IMR-90 (cell line): ENCODE measurements at regions not wholly inside any gene's neighbourhood (a gene's known extent, or its start where the extent isn't known, plus 50 kb on each side); places are given as distances from the start of the nearest gene placed in this dataset.

Source experiments
- ATAC-seq: fragments of 200-7000 bp; cut with Tn5 transposase; 2 replicates; pipeline ENCODE4 v1.9.1; 2020; ENCODE audit warnings: low read depth, mild to moderate bottlenecking, moderate library complexity
- BruUV-seq: library from RNA; stranded (reverse); fragments of 400-500 nt; replicated peaks from 2 replicates; lab custom pipeline; 2021; lab: Mats Ljungman, UMichigan
- CTCF ChIA-PET: fragments of 300-600 bp; formaldehyde crosslinking; extraction: SDS; loops from one replicate; lab custom pipeline; 2021; ENCODE audit warnings: antibody characterized with exemption; lab: Yijun Ruan, JAX
- POLR2A ChIA-PET: fragments of 300-600 bp; sonication (Branson Sonifier 250); formaldehyde crosslinking; loops from one replicate; lab custom pipeline; 2022; ENCODE audit warnings: antibody characterized with exemption; ENCODE audit not compliant: unreplicated experiment; lab: Charles Lee
- DNase-seq: peaks from one replicate; pipeline ENCODE4 v3.0.0; 2013
- H2AFZ ChIP-seq: replicated peaks from 2 replicates; pipeline ENCODE3; 2013; ENCODE audit warnings: low read length, mild to moderate bottlenecking; ENCODE audit not compliant: poor library complexity
- H2AK5ac ChIP-seq: 2 replicates; pipeline ENCODE4 v1.6.1; 2013; ENCODE audit warnings: low read depth, low read length, inconsistent platforms
- H2AK9ac ChIP-seq: replicated peaks from 2 replicates; pipeline ENCODE3; 2013; ENCODE audit warnings: mild to moderate bottlenecking, low read depth, low read length, moderate library complexity; ENCODE audit not compliant: poor library complexity
- H2BK120ac ChIP-seq: 2 replicates; pipeline ENCODE4 v1.6.1; 2013; ENCODE audit warnings: low read depth, low read length, inconsistent platforms
- H2BK15ac ChIP-seq: 3 replicates; pipeline ENCODE4 v1.6.1; 2013; ENCODE audit warnings: low read depth, low read length, inconsistent platforms
- H2BK20ac ChIP-seq: 2 replicates; pipeline ENCODE4 v1.6.1; 2013; ENCODE audit warnings: low read depth, mild to moderate bottlenecking, inconsistent platforms, low read length, moderate library complexity
- H2BK5ac ChIP-seq: 2 replicates; pipeline ENCODE4 v1.6.1; 2013; ENCODE audit warnings: mild to moderate bottlenecking, low read depth, low read length, inconsistent platforms; ENCODE audit not compliant: poor library complexity, severe bottlenecking
- H3K14ac ChIP-seq: replicated peaks from 2 replicates; pipeline ENCODE4 v1.6.1; 2013; ENCODE audit warnings: low read depth, low read length, inconsistent platforms
- H3K18ac ChIP-seq: 2 replicates; pipeline ENCODE4 v1.6.1; 2013; ENCODE audit warnings: low read depth, low read length, control low read depth
- H3K23ac ChIP-seq: 2 replicates; pipeline ENCODE4 v1.6.1; 2013; ENCODE audit warnings: low read depth, low read length, inconsistent platforms
- H3K27ac ChIP-seq: 2 replicates; pipeline ENCODE4 v1.5.1; 2013; ENCODE audit warnings: mild to moderate bottlenecking, control low read depth, low read length; ENCODE audit not compliant: insufficient read depth
- H3K27me3 ChIP-seq: 2 replicates; pipeline ENCODE4 v1.6.1; 2013; ENCODE audit warnings: low read length; ENCODE audit not compliant: control insufficient read depth, insufficient read depth
- H3K36me3 ChIP-seq: 2 replicates; pipeline ENCODE4 v1.6.1; 2013; ENCODE audit warnings: low read length, mixed read lengths; ENCODE audit not compliant: control insufficient read depth, insufficient read depth
- H3K4ac ChIP-seq: 2 replicates; pipeline ENCODE4 v1.6.1; 2013; ENCODE audit warnings: low read depth, low read length, inconsistent platforms
- H3K4me1 ChIP-seq: 2 replicates; pipeline ENCODE4 v1.6.1; 2013; ENCODE audit warnings: low read length, mixed read lengths; ENCODE audit not compliant: control insufficient read depth, insufficient read depth
- H3K4me2 ChIP-seq: 2 replicates; pipeline ENCODE4 v1.6.1; 2013; ENCODE audit warnings: low read depth, mild to moderate bottlenecking, control low read depth, low read length, moderate library complexity
- H3K4me3 ChIP-seq: 2 replicates; pipeline ENCODE4 v1.5.1; 2013; ENCODE audit warnings: low read depth, mild to moderate bottlenecking, control low read depth, low read length, moderate library complexity; ENCODE audit not compliant: insufficient read depth
- H3K56ac ChIP-seq: 2 replicates; pipeline ENCODE4 v1.6.1; 2013; ENCODE audit warnings: low read length, inconsistent platforms; ENCODE audit not compliant: insufficient read depth; ENCODE audit errors: extremely low read depth
- H3K79me1 ChIP-seq, 2 experiments: 2 replicates each; pipeline ENCODE4 v1.6.1; 2013; ENCODE audit warnings: low read length in 2 of 2, inconsistent platforms in 1 of 2, low read depth in 1 of 2
- H3K9ac ChIP-seq: 2 replicates; pipeline ENCODE4 v1.6.1; 2013; ENCODE audit warnings: low read depth, low read length, control low read depth
- H3K9me1 ChIP-seq: 2 replicates; pipeline ENCODE4 v1.6.1; 2013; ENCODE audit warnings: low read length, inconsistent platforms; ENCODE audit not compliant: insufficient read depth
- H3K9me3 ChIP-seq: 2 replicates; pipeline ENCODE4 v1.6.1; 2013; ENCODE audit warnings: low read length; ENCODE audit not compliant: control insufficient read depth, insufficient read depth
- H4K20me1 ChIP-seq: 2 replicates; pipeline ENCODE4 v1.6.1; 2013; ENCODE audit warnings: low read length, inconsistent platforms; ENCODE audit not compliant: insufficient read depth
- H4K5ac ChIP-seq: 2 replicates; pipeline ENCODE4 v1.6.1; 2013; ENCODE audit warnings: mild to moderate bottlenecking, low read depth, low read length, control low read depth
- H4K8ac ChIP-seq, 2 experiments: 2 replicates each; pipeline ENCODE4 v1.6.1; 2013; ENCODE audit warnings: low read depth in 2 of 2, low read length in 2 of 2, control low read depth in 1 of 2, inconsistent platforms in 1 of 2
- H4K91ac ChIP-seq: 2 replicates; pipeline ENCODE4 v1.6.1; 2013; ENCODE audit warnings: low read depth, low read length, inconsistent platforms; ENCODE audit not compliant: insufficient read depth
- BHLHE40 ChIP-seq: fragments of 150-350 bp; IDR thresholded peaks from 2 replicates; pipeline ENCODE4 v1.6.1; 2016; ENCODE audit warnings: mild to moderate bottlenecking, low read depth, low read length
- CHD1 ChIP-seq: IDR thresholded peaks from 2 replicates; pipeline ENCODE4 v1.6.1; 2012; ENCODE audit warnings: low read depth, low read length, improper control_type of control experiment
- MAZ ChIP-seq: IDR thresholded peaks from 2 replicates; pipeline ENCODE4 v1.6.1; 2012; ENCODE audit warnings: low read depth, mild to moderate bottlenecking, low read length, improper control_type of control experiment, moderate library complexity, borderline replicate concordance
- POLR2A ChIP-seq: IDR thresholded peaks from 2 replicates; pipeline ENCODE4 v1.6.1; 2012; ENCODE audit warnings: mild to moderate bottlenecking, low read depth, low read length
- RFX5 ChIP-seq: IDR thresholded peaks from 2 replicates; pipeline ENCODE4 v1.8.0; 2012; ENCODE audit warnings: low read depth, mild to moderate bottlenecking, low read length, moderate library complexity
- WGBS, 2 experiments: methylation state at CpG; one replicate each; pipeline versions ENCODE4 v1.1.5 to v1.1.7; 2013; ENCODE audit warnings: missing lambda C conversion rate in 2 of 2; ENCODE audit not compliant: insufficient read length in 1 of 2; ENCODE audit errors: extremely low coverage in 2 of 2; 5-methylcytosine and 5-hydroxymethylcytosine counted together
- dilution Hi-C: fragments of 300-500 bp; cut with HindIII; formaldehyde crosslinking; loops from one replicate; pipeline ENCODE4 v1.14.3; 2018; ENCODE audit warnings: low sequenced_read_pairs; ENCODE audit not compliant: unreplicated experiment
- in situ Hi-C: fragments of 300-500 bp; cut with MboI; formaldehyde crosslinking; loops from 3 replicates; pipeline ENCODE4 v1.14.3; 2019; ENCODE audit warnings: low sequenced_read_pairs, inconsistent platforms, mixed read lengths
- intact Hi-C: fragments of 100-400 bp; cut with micrococcal nuclease; formaldehyde crosslinking; loops from 2 replicates; pipeline ENCODE4 v1.10.0; 2022
- TF ChIP-seq, protein P1 (sequence below): fragments of 150-350 bp; IDR thresholded peaks from 2 replicates; pipeline ENCODE4 v1.6.1; 2016; ENCODE audit warnings: low read depth, mild to moderate bottlenecking, low read length, moderate library complexity, borderline replicate concordance
- TF ChIP-seq, protein P2 (sequence below): conservative IDR thresholded peaks from 2 replicates; pipeline ENCODE4 v1.5.1; 2012; ENCODE audit warnings: mild to moderate bottlenecking, low read depth, low read length, improper control_type of control experiment
- TF ChIP-seq, protein P3 (sequence below): fragments of 150-350 bp; IDR thresholded peaks from 2 replicates; pipeline ENCODE4 v1.6.1; 2017; ENCODE audit warnings: mild to moderate bottlenecking, antibody characterized with exemption, low read length, low read depth

DNA sequence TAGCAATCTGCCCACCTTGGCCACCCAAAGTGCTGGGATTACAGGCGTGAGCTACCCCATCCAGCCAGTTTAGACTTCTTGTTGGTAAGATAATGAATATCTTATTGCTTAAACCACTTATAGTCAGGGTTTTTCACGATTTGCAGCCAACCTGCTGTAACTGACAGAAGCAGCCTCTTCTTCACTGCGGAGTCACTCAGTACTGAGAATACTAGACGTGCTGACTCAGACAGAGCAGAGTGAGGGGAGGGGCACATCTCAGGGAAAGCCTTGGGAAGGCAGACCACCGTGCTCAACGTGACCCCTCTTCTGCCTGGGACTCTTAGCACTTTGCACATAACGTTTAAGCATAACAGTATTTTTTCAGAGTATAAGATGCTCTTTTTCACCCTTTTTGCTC lies 74.3 kb upstream of the ARHGEF7 start:
- dilution Hi-C loops = no loop called here
- no peak for ATAC-seq
- BruUV-seq = no TSS peak
- no peak overlapping the region for H3K4me2 ChIP-seq
- no peak overlapping the region for H2AK5ac ChIP-seq
- no peak for TF ChIP-seq POLR2A
- TF ChIP-seq, protein P1, sequence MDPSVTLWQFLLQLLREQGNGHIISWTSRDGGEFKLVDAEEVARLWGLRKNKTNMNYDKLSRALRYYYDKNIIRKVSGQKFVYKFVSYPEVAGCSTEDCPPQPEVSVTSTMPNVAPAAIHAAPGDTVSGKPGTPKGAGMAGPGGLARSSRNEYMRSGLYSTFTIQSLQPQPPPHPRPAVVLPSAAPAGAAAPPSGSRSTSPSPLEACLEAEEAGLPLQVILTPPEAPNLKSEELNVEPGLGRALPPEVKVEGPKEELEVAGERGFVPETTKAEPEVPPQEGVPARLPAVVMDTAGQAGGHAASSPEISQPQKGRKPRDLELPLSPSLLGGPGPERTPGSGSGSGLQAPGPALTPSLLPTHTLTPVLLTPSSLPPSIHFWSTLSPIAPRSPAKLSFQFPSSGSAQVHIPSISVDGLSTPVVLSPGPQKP = no peak
- TF ChIP-seq, protein P2, sequence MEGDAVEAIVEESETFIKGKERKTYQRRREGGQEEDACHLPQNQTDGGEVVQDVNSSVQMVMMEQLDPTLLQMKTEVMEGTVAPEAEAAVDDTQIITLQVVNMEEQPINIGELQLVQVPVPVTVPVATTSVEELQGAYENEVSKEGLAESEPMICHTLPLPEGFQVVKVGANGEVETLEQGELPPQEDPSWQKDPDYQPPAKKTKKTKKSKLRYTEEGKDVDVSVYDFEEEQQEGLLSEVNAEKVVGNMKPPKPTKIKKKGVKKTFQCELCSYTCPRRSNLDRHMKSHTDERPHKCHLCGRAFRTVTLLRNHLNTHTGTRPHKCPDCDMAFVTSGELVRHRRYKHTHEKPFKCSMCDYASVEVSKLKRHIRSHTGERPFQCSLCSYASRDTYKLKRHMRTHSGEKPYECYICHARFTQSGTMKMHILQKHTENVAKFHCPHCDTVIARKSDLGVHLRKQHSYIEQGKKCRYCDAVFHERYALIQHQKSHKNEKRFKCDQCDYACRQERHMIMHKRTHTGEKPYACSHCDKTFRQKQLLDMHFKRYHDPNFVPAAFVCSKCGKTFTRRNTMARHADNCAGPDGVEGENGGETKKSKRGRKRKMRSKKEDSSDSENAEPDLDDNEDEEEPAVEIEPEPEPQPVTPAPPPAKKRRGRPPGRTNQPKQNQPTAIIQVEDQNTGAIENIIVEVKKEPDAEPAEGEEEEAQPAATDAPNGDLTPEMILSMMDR = no peak
- no peak for TF ChIP-seq MAZ
- TF ChIP-seq BHLHE40 = no peak
- no peak for TF ChIP-seq CHD1
- TF ChIP-seq, protein P3, sequence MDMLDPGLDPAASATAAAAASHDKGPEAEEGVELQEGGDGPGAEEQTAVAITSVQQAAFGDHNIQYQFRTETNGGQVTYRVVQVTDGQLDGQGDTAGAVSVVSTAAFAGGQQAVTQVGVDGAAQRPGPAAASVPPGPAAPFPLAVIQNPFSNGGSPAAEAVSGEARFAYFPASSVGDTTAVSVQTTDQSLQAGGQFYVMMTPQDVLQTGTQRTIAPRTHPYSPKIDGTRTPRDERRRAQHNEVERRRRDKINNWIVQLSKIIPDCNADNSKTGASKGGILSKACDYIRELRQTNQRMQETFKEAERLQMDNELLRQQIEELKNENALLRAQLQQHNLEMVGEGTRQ = no peak
- TF ChIP-seq RFX5 = no peak
- no peak overlapping the region for H2BK20ac ChIP-seq
- no peak overlapping the region for H3K27ac ChIP-seq
- no peak overlapping the region for H2AFZ ChIP-seq
- peaks cover 8% of the 10 kb centered on the region for H3K9me1 ChIP-seq
- H3K4me3 ChIP-seq = no peak overlapping the region
- no peak for DNase-seq
- no peaks in the 10 kb centered on the region for H3K9me3 ChIP-seq
- H2BK15ac ChIP-seq = no peak overlapping the region
- H3K56ac ChIP-seq = no peak overlapping the region
- in situ Hi-C loops = loop anchor here (10.0 kb wide), 1 partner anchor 116 kb away; no protein-coding TSS in a partner anchor
- H4K8ac ChIP-seq = no peak overlapping the region
- H3K14ac ChIP-seq = no peak overlapping the region
- H3K18ac ChIP-seq = no peak overlapping the region
- H4K5ac ChIP-seq = no peak overlapping the region
- H3K79me1 ChIP-seq = no peaks in the 10 kb centered on the region
- WGBS, 2 experiments = 8% methylated on average over 2 of the region's 7 CpGs; no CpG with 5 or more reads in 1 of the 2 experiments
- H3K4me1 ChIP-seq = peaks cover 2% of the 10 kb centered on the region; the same call in 1 of the 2 replicates
- POLR2A ChIA-PET = no interaction called here
- no peak overlapping the region for H4K91ac ChIP-seq
- H3K36me3 ChIP-seq = no peaks in the 10 kb centered on the region
- H2BK120ac ChIP-seq = no peak overlapping the region
- H2BK5ac ChIP-seq = no peak overlapping the region
- H3K4ac ChIP-seq = no peak overlapping the region
- no peaks in the 10 kb centered on the region for H4K20me1 ChIP-seq
- CTCF ChIA-PET = no interaction called here
- peaks cover 12% of the 10 kb centered on the region for H3K27me3 ChIP-seq
- no peak overlapping the region for H2AK9ac ChIP-seq
- intact Hi-C loops = no loop called here
- H3K23ac ChIP-seq = no peak overlapping the region
- H3K9ac ChIP-seq = no peak overlapping the region
